SK-N-SH (cell line): ENCODE measurements at regions not wholly inside any gene's neighbourhood (a gene's known extent, or its start where the extent isn't known, plus 50 kb on each side); places are given as distances from the start of the nearest gene placed in this dataset.

ENCODE experiments used
- CTCF ChIA-PET: fragments of 300-600, 350-600 bp; formaldehyde crosslinking; extraction: SDS; loops from one replicate; lab custom pipeline; 2021; lab: Yijun Ruan, JAX
- POLR2A ChIA-PET: fragments of 350-600 bp; sonication (Branson Sonifier 250); formaldehyde crosslinking; extraction: SDS; loops from one replicate; lab custom pipeline; 2020; ENCODE audit warnings: antibody characterized with exemption, inconsistent platforms; lab: Yijun Ruan, JAX
- DNase-seq: peaks from one replicate; pipeline ENCODE4 v3.0.0; 2012
- H2AFZ ChIP-seq: fragments of 200-600 bp; sonication (generic); 2 replicates; pipeline ENCODE4 v1.8.1; 2016; ENCODE audit warnings: antibody characterized with exemption, mild to moderate bottlenecking, low read depth
- H3F3A ChIP-seq: fragments of 200-600 bp; sonication (generic); replicated peaks from 2 replicates; pipeline ENCODE3; 2016; ENCODE audit warnings: antibody characterized with exemption, mild to moderate bottlenecking; ENCODE audit not compliant: insufficient read depth
- H3K27ac ChIP-seq, 2 experiments: fragments of 200-500 bp in 1 of 2; fragments of 200-600 bp in 1 of 2; sonication (Bioruptor generic) in 1 of 2; sonication (generic), shearing (Covaris generic) in 1 of 2; 2 replicates each; pipeline versions ENCODE4 v1.5.1 to v1.6.1; 2014 to 2016; ENCODE audit warnings: low read depth in 2 of 2, inconsistent platforms in 1 of 2, low read length in 1 of 2, mild to moderate bottlenecking in 1 of 2, mixed read lengths in 1 of 2
- H3K27me3 ChIP-seq: fragments of 200-600 bp; sonication (generic), shearing (Covaris generic); 2 replicates; pipeline ENCODE4 v1.6.1; 2016; ENCODE audit warnings: mixed run types; ENCODE audit not compliant: insufficient read depth
- H3K36me3 ChIP-seq, 2 experiments: fragments of 200-500 bp in 1 of 2; fragments of 200-600 bp in 1 of 2; sonication (Bioruptor generic) in 1 of 2; sonication (generic) in 1 of 2; replicated peaks in 1 of 2; 2 replicates each; pipeline versions ENCODE3 to v1.5.1; 2014 to 2016; ENCODE audit warnings: low read length in 1 of 2, mild to moderate bottlenecking in 1 of 2; ENCODE audit not compliant: insufficient read depth in 2 of 2, control insufficient read depth in 1 of 2
- H3K4me1 ChIP-seq, 2 experiments: fragments of 200-500 bp in 1 of 2; fragments of 200-600 bp in 1 of 2; sonication (Bioruptor generic) in 1 of 2; sonication (generic), shearing (Covaris generic) in 1 of 2; 2 replicates each; pipeline versions ENCODE4 v1.5.1 to v1.6.1; 2014 to 2016; ENCODE audit warnings: low read depth in 1 of 2, low read length in 1 of 2, mixed run types in 1 of 2; ENCODE audit not compliant: insufficient read depth in 2 of 2, control insufficient read depth in 1 of 2
- H3K4me2 ChIP-seq: fragments of 200-600 bp; sonication (generic), shearing (Covaris generic); 2 replicates; pipeline ENCODE4 v1.6.1; 2017; ENCODE audit warnings: mixed run types
- H3K4me3 ChIP-seq, 2 experiments: fragments of 200-500 bp in 1 of 2; fragments of 200-600 bp in 1 of 2; sonication (Bioruptor generic) in 1 of 2; sonication (generic), shearing (Covaris generic) in 1 of 2; 2 replicates each; pipeline versions ENCODE4 v1.5.1 to v1.8.1; 2014 to 2016; ENCODE audit warnings: low read depth in 2 of 2, inconsistent platforms in 1 of 2, low read length in 1 of 2, mild to moderate bottlenecking in 1 of 2, mixed read lengths in 1 of 2, moderate library complexity in 1 of 2
- H3K79me2 ChIP-seq: fragments of 200-600 bp; sonication (generic); 2 replicates; pipeline ENCODE4 v1.8.1; 2017; ENCODE audit warnings: mild to moderate bottlenecking; ENCODE audit not compliant: insufficient read depth
- H3K9ac ChIP-seq: fragments of 200-600 bp; sonication (generic); 2 replicates; pipeline ENCODE4 v1.6.1; 2017; ENCODE audit warnings: mixed run types
- H3K9me2 ChIP-seq: fragments of 200-600 bp; sonication (generic); 2 replicates; pipeline ENCODE4 v1.6.1; 2017; ENCODE audit warnings: mixed run types
- H3K9me3 ChIP-seq: fragments of 200-600 bp; sonication (generic); 2 replicates; pipeline ENCODE4 v1.6.1; 2017; ENCODE audit warnings: mixed run types, mild to moderate bottlenecking, moderate library complexity
- H4K20me1 ChIP-seq: fragments of 200-600 bp; sonication (generic); 2 replicates; pipeline ENCODE4 v1.6.1; 2017; ENCODE audit warnings: mild to moderate bottlenecking, mixed run types; ENCODE audit not compliant: insufficient read depth
- ELF1 ChIP-seq: IDR thresholded peaks from 2 replicates; pipeline ENCODE4 v1.4.0; 2012
- EZH2phosphoT487 ChIP-seq: fragments of 200-600 bp; sonication (generic); IDR thresholded peaks from 2 replicates; pipeline ENCODE4 v1.6.1; 2017; ENCODE audit warnings: low read depth, mixed run types, mild to moderate bottlenecking, antibody characterized with exemption, moderate library complexity, borderline replicate concordance
- FOXM1 ChIP-seq: IDR thresholded peaks from 2 replicates; pipeline ENCODE4 v1.4.0; 2012; ENCODE audit warnings: low read depth, mild to moderate bottlenecking
- GABPA ChIP-seq: IDR thresholded peaks from 2 replicates; pipeline ENCODE4 v1.4.0; 2012; ENCODE audit warnings: low read depth, mild to moderate bottlenecking
- GATA2 ChIP-seq: sonication (generic); formaldehyde crosslinking; IDR thresholded peaks from 2 replicates; pipeline ENCODE4 v1.5.0; 2020; ENCODE audit warnings: mild to moderate bottlenecking, missing genetic modification reagents
- PBX3 ChIP-seq: IDR thresholded peaks from 2 replicates; pipeline ENCODE4; 2012
- RAD21 ChIP-seq: IDR thresholded peaks from 2 replicates; pipeline ENCODE4 v1.6.1; 2012; ENCODE audit warnings: mild to moderate bottlenecking, low read length
- RCOR1 ChIP-seq: fragments of 150-350 bp; IDR thresholded peaks from 2 replicates; pipeline ENCODE4 v1.6.1; 2017; ENCODE audit warnings: antibody characterized with exemption, low read length
- REST ChIP-seq: IDR thresholded peaks from 2 replicates; pipeline ENCODE4 v1.6.1; 2012; ENCODE audit warnings: mild to moderate bottlenecking, low read depth, low read length, moderate library complexity
- RFX5 ChIP-seq: IDR thresholded peaks from 2 replicates; pipeline ENCODE4 v1.6.1; 2012; ENCODE audit warnings: mild to moderate bottlenecking, improper control_type of control experiment, low read length
- RXRA ChIP-seq: IDR thresholded peaks from 2 replicates; pipeline ENCODE4 v1.4.0; 2012; ENCODE audit warnings: low read depth, mild to moderate bottlenecking, borderline replicate concordance
- SIN3A ChIP-seq: IDR thresholded peaks from 2 replicates; pipeline ENCODE4 v1.6.1; 2012; ENCODE audit warnings: low read depth, mild to moderate bottlenecking, low read length, moderate library complexity, borderline replicate concordance
- SMC3 ChIP-seq: IDR thresholded peaks from 2 replicates; pipeline ENCODE4 v1.6.1; 2012; ENCODE audit warnings: low read depth, low read length, improper control_type of control experiment
- TAF1 ChIP-seq: IDR thresholded peaks from 2 replicates; pipeline ENCODE4 v1.6.1; 2012; ENCODE audit warnings: low read depth, mild to moderate bottlenecking, low read length, moderate library complexity, borderline replicate concordance
- WGBS: methylation state at CpG from one replicate; pipeline ENCODE4 v1.1.6; 2017; ENCODE audit warnings: low lambda C conversion rate; 5-methylcytosine and 5-hydroxymethylcytosine counted together
- TF ChIP-seq, protein P1 (sequence below): IDR thresholded peaks from 2 replicates; pipeline ENCODE4 v1.4.0; 2012; ENCODE audit warnings: low read depth
- TF ChIP-seq, protein P2 (sequence below): fragments of 150-350 bp; IDR thresholded peaks from 2 replicates; pipeline ENCODE4 v1.6.1; 2017; ENCODE audit warnings: antibody characterized with exemption, low read length, low read depth, borderline replicate concordance
- TF ChIP-seq, protein P3 (sequence below): fragments of 200-600 bp; sonication (generic); IDR thresholded peaks from 2 replicates; pipeline ENCODE4 v1.6.1; 2017; ENCODE audit warnings: antibody characterized with exemption, mild to moderate bottlenecking, moderate library complexity
- TF ChIP-seq, protein P4 (sequence below): fragments of 150-350 bp; IDR thresholded peaks from 2 replicates; pipeline ENCODE4 v1.6.1; 2016; ENCODE audit warnings: mild to moderate bottlenecking, low read depth, low read length

DNA sequence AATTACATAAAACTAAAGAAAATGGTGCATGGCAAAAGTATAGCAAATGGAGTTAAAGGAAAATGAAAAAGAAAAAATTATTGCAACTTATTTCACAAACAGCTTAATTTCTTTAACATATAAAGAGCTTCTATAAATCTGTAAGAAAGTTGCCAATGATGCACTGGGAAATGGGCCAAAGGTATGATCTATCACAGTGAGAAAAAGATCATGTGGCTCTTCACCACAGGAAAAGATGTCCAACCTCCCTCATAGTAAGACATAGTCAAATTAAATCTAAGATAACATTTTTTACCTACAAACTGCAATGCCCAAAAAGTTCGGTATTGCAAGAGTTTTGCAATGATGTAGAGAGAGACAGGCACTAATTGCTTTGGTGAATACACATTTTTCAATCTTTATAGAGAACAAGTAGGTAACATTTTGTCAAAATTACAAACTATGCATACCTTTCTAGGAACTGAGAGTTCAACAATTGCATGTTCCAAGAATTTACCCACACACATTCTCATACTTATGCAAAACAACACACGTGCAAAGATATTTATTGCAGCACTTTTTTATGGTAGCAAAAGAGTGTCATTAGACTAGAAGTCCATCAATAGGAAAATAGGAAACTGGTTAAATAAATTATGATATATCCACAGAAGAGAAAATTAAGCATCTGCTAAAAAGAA, 372.6 kb downstream of the QKI start:
- Histone ChIP-seq H3K9me3 (no peaks in the 10 kb centered on the region), H2AFZ (no peak overlapping the region), H3K9ac (no peak overlapping the region), H3K36me3 (no peaks in the 10 kb centered on the region), H3K4me1 (no peaks in the 10 kb centered on the region), H3K4me3 (no peak overlapping the region), H3K27ac (no peak overlapping the region), H3K4me2 (no peak overlapping the region), H3K27me3 (no peaks in the 10 kb centered on the region), H3K79me2 (no peaks in the 10 kb centered on the region), H4K20me1 (no peaks in the 10 kb centered on the region), H3F3A (no peaks in the 10 kb centered on the region), H3K9me2 (no peaks in the 10 kb centered on the region)
- 20% methylated on average over 2 of the region's 2 CpGs for WGBS
- DNase-seq: no peak
- TF ChIP-seq GABPA: no peak
- no peak for TF ChIP-seq ELF1
- no peak for TF ChIP-seq TAF1
- ChIA-PET POLR2A (no interaction called here), CTCF (interaction anchor here (1.1 kb wide), 1 partner anchor 9 kb away, joined by 4 read pairs; no protein-coding TSS in a partner anchor)

- H3K27me3 ChIP-seq: no peaks in the 10 kb centered on the region
- H3K4me2 ChIP-seq: no peak overlapping the region
- no peaks in the 10 kb centered on the region for H3K9me2 ChIP-seq
- no peak overlapping the region for H3K4me3 ChIP-seq
- no peak overlapping the region for H3K27ac ChIP-seq
- peaks cover 0 to 4% of the 10 kb centered on the region in 2 experiments; a peak in 2 of 4 replicates for H3K4me1 ChIP-seq
- WGBS: 63% methylated on average over 7 of the region's 7 CpGs
- no peaks in the 10 kb centered on the region for H4K20me1 ChIP-seq
- no peak overlapping the region for H3K9ac ChIP-seq
- no peak for DNase-seq
- no peaks in the 10 kb centered on the region for H3K9me3 ChIP-seq
- H3F3A ChIP-seq: no peaks in the 10 kb centered on the region
- H3K79me2 ChIP-seq: no peaks in the 10 kb centered on the region
- ChIA-PET CTCF (no interaction called here), POLR2A (no interaction called here)
- no peak overlapping the region for H2AFZ ChIP-seq
- no peaks in the 10 kb centered on the region for H3K36me3 ChIP-seq
- no peak for TF ChIP-seq RFX5
- TF ChIP-seq, protein P1, sequence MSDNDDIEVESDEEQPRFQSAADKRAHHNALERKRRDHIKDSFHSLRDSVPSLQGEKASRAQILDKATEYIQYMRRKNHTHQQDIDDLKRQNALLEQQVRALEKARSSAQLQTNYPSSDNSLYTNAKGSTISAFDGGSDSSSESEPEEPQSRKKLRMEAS: no peak
- TF ChIP-seq RAD21: no peak
- TF ChIP-seq, protein P2, sequence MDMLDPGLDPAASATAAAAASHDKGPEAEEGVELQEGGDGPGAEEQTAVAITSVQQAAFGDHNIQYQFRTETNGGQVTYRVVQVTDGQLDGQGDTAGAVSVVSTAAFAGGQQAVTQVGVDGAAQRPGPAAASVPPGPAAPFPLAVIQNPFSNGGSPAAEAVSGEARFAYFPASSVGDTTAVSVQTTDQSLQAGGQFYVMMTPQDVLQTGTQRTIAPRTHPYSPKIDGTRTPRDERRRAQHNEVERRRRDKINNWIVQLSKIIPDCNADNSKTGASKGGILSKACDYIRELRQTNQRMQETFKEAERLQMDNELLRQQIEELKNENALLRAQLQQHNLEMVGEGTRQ: no peak
- no peak for TF ChIP-seq PBX3
- TF ChIP-seq SIN3A: no peak
- TF ChIP-seq GATA2 (CRISPR knock-in tag): no peak
- TF ChIP-seq, protein P3, sequence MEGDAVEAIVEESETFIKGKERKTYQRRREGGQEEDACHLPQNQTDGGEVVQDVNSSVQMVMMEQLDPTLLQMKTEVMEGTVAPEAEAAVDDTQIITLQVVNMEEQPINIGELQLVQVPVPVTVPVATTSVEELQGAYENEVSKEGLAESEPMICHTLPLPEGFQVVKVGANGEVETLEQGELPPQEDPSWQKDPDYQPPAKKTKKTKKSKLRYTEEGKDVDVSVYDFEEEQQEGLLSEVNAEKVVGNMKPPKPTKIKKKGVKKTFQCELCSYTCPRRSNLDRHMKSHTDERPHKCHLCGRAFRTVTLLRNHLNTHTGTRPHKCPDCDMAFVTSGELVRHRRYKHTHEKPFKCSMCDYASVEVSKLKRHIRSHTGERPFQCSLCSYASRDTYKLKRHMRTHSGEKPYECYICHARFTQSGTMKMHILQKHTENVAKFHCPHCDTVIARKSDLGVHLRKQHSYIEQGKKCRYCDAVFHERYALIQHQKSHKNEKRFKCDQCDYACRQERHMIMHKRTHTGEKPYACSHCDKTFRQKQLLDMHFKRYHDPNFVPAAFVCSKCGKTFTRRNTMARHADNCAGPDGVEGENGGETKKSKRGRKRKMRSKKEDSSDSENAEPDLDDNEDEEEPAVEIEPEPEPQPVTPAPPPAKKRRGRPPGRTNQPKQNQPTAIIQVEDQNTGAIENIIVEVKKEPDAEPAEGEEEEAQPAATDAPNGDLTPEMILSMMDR: no peak
- TF ChIP-seq RXRA: no peak
- no peak for TF ChIP-seq SMC3
- TF ChIP-seq RCOR1: no peak
- no peak for TF ChIP-seq EZH2phosphoT487
- no peak for TF ChIP-seq FOXM1
- TF ChIP-seq REST: no peak
- TF ChIP-seq, protein P4, sequence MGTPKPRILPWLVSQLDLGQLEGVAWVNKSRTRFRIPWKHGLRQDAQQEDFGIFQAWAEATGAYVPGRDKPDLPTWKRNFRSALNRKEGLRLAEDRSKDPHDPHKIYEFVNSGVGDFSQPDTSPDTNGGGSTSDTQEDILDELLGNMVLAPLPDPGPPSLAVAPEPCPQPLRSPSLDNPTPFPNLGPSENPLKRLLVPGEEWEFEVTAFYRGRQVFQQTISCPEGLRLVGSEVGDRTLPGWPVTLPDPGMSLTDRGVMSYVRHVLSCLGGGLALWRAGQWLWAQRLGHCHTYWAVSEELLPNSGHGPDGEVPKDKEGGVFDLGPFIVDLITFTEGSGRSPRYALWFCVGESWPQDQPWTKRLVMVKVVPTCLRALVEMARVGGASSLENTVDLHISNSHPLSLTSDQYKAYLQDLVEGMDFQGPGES: no peak
Measured at GRCh38 chr6:163782436-163783003, 368.0 kb downstream of the QKI start.
